ENCODE measurements at regions not wholly inside any gene's neighbourhood (a gene's known extent, or its start where the extent isn't known, plus 50 kb on each side); places are given as distances from the start of the nearest gene placed in this dataset.

DNA sequence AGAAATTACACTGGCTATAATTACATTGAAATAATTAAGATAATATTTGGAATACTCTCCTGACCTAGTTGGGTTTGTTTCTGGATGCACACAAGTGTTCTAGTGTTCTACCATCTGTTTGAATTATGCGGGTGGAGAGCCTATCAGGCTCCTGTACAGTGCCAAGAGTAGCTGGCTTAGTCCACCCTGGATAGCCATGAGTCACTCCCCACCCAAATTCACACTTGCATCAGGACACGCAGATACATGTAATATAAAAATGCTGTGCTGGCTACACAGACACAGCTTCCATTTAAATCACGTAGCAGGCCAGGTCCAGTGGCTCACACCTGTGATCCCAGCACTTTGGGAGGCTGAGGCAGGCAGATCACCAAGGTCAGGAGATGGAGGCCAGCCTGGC is 686.2 kb upstream of the SLC35B3 start:
- DNase-seq (no peak), ATAC-seq (no peak)
- Histone ChIP-seq H3K4me1 (no peaks in the 10 kb centered on the region), H3K27ac (no peak overlapping the region), H3K27me3 (ENCODE audit: low read depth) (no peaks in the 10 kb centered on the region), H3K9me3 (no peaks in the 10 kb centered on the region), H3K36me3 (no peaks in the 10 kb centered on the region), H3K4me3 (no peak overlapping the region)
- TF ChIP-seq, protein P1, sequence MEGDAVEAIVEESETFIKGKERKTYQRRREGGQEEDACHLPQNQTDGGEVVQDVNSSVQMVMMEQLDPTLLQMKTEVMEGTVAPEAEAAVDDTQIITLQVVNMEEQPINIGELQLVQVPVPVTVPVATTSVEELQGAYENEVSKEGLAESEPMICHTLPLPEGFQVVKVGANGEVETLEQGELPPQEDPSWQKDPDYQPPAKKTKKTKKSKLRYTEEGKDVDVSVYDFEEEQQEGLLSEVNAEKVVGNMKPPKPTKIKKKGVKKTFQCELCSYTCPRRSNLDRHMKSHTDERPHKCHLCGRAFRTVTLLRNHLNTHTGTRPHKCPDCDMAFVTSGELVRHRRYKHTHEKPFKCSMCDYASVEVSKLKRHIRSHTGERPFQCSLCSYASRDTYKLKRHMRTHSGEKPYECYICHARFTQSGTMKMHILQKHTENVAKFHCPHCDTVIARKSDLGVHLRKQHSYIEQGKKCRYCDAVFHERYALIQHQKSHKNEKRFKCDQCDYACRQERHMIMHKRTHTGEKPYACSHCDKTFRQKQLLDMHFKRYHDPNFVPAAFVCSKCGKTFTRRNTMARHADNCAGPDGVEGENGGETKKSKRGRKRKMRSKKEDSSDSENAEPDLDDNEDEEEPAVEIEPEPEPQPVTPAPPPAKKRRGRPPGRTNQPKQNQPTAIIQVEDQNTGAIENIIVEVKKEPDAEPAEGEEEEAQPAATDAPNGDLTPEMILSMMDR (IDR thresholded peaks at IDR 0.05), result no peak
- intact Hi-C loops (cut with DNase I), result no loop called here

DNA sequence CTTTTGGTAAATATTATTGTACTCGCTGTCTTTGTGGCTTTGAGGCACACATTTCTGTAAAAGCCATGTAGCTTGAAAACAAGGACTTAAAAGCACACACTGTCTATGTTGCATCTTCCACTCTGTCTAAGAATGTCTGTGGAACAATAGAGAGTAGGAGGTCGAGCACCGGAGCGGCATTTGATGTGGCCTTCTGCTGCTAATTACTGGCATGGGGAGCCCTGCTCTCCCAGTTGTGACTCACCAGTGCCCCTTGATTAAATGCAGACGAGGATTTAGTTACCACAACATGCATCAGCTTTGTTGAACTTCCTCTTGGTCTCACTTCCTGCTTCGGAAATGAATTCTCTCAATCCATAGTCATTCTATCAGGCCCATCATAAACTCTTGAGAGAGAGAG is 680.7 kb upstream of the SLC35B3 start:
- intact Hi-C loops (cut with DNase I), result no loop called here
- TF ChIP-seq, protein P1 (IDR thresholded peaks at IDR 0.05), result no peak

GRCh38 chr6:9112544-9112943 is 677.2 kb upstream of the SLC35B3 start:
- ATAC-seq (no peak), DNase-seq (no peak)
- intact Hi-C loops (cut with DNase I), result no loop called here
- Histone ChIP-seq H3K27me3 (ENCODE audit: low read depth) (no peaks in the 10 kb centered on the region), H3K9me3 (no peaks in the 10 kb centered on the region), H3K4me1 (no peaks in the 10 kb centered on the region), H3K4me3 (no peak overlapping the region), H3K36me3 (no peaks in the 10 kb centered on the region), H3K27ac (no peak overlapping the region)
- TF ChIP-seq, protein P1 (IDR thresholded peaks at IDR 0.05), result no peak

More for the DNA sequence above, 680.7 kb upstream of the SLC35B3 start:
- Histone ChIP-seq H3K9me3 (no peaks in the 10 kb centered on the region), H3K27ac (no peak overlapping the region), H3K27me3 (ENCODE audit: low read depth) (no peaks in the 10 kb centered on the region), H3K4me3 (no peak overlapping the region), H3K36me3 (no peaks in the 10 kb centered on the region), H3K4me1 (no peaks in the 10 kb centered on the region)
- ATAC-seq (no peak), DNase-seq (no peak)

GRCh38 chr6:9103876-9104521 is 668.7 kb upstream of the SLC35B3 start:
- TF ChIP-seq, protein P1 (IDR thresholded peaks at IDR 0.05), result no peak
- no peak for DNase-seq
- H3K36me3 ChIP-seq, result no peaks in the 10 kb centered on the region
- H3K27ac ChIP-seq, result no peak overlapping the region
- H3K9me3 ChIP-seq, result no peaks in the 10 kb centered on the region
- ATAC-seq, result no peak
- no peak overlapping the region for H3K4me3 ChIP-seq
- intact Hi-C loops (cut with DNase I), result no loop called here
- no peaks in the 10 kb centered on the region for H3K4me1 ChIP-seq
- no peaks in the 10 kb centered on the region for H3K27me3 ChIP-seq (ENCODE audit: low read depth)

DNA sequence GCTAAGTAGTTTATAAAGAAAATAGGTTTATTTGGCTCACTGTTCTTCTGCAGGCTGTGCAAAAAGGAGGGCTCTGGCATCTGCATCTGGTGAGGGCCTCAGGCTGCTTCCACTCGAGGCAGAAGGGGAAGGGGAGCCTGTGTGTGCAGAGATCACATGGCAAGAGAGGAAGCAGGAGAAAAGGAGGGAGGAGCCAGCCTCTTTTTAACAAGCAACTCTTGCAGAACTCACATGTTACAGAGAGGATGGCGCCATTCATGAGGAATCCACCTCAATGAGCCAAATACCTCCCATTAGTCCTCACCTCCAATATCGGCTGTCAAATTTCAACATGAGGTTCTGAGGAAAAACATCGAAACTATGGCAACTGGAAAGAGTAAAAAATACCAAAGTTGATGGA is 666.6 kb upstream of the SLC35B3 start:
- H3K9me3 ChIP-seq, result no peaks in the 10 kb centered on the region

More for the DNA sequence above, 666.6 kb upstream of the SLC35B3 start:
- Histone ChIP-seq H3K27ac (no peak overlapping the region), H3K4me1 (no peaks in the 10 kb centered on the region), H3K36me3 (no peaks in the 10 kb centered on the region), H3K27me3 (ENCODE audit: low read depth) (no peaks in the 10 kb centered on the region), H3K4me3 (no peak overlapping the region)
- intact Hi-C loops (cut with DNase I), result no loop called here
- TF ChIP-seq, protein P1 (IDR thresholded peaks at IDR 0.05), result no peak
- DNase-seq (no peak), ATAC-seq (no peak)

Data from lower lobe of right lung (tissue), 2 donors.